ENCODE measurements at regions not wholly inside any gene's neighbourhood (a gene's known extent, or its start where the extent isn't known, plus 50 kb on each side); places are given as distances from the start of the nearest gene placed in this dataset.
"Not testable (repeated sequence)": the region's sequence is repeated elsewhere in the genome, so short reads cannot be mapped to it uniquely, and the experiment has no call there.

- no peak overlapping the region for H3K4me3 ChIP-seq (ENCODE audit: low read length)
- no peak for DNase-seq (ENCODE audit: low read depth)
- no peak for TF ChIP-seq CTCF (conservative IDR thresholded peaks at IDR 0.05; ENCODE audit: low read depth, low read length)
Observed at GRCh38 chr6:159541296-159541695, 151.7 kb downstream of the SOD2 start.

- no peak for TF ChIP-seq CTCF (conservative IDR thresholded peaks at IDR 0.05; ENCODE audit: low read depth, low read length)
- no peak for DNase-seq (ENCODE audit: low read depth)
- H3K4me3 ChIP-seq (ENCODE audit: low read length), result no peak overlapping the region
Observed at GRCh38 chr6:159540883-159541282, 152.2 kb downstream of the SOD2 start.

GRCh38 chr6:159540152-159540551 is 152.9 kb downstream of the SOD2 start:
- DNase-seq (ENCODE audit: low read depth), result no peak
- no peak overlapping the region for H3K4me3 ChIP-seq (ENCODE audit: low read length)
- peak; percentile 26 for TF ChIP-seq CTCF (conservative IDR thresholded peaks at IDR 0.05; ENCODE audit: low read depth, low read length)

- H3K4me3 ChIP-seq (ENCODE audit: low read length), result not testable (repeated sequence)
Observed at GRCh38 chr6:159538031-159538430, 155.0 kb downstream of the SOD2 start.

GRCh38 chr6:159535656-159536350 is 157.2 kb downstream of the SOD2 start:
- DNase-seq (ENCODE audit: low read depth), result no peak
- no peak for TF ChIP-seq CTCF (conservative IDR thresholded peaks at IDR 0.05; ENCODE audit: low read depth, low read length)
- H3K4me3 ChIP-seq (ENCODE audit: low read length), result no peak overlapping the region

More at GRCh38 chr6:159538031-159538430, 155.0 kb downstream of the SOD2 start:
- not testable (repeated sequence) for DNase-seq (ENCODE audit: low read depth)

GRCh38 chr6:159533568-159533967 is 159.5 kb downstream of the SOD2 start:
- TF ChIP-seq CTCF (conservative IDR thresholded peaks at IDR 0.05; ENCODE audit: low read depth, low read length), result no peak
- no peak overlapping the region for H3K4me3 ChIP-seq (ENCODE audit: low read length)
- no peak for DNase-seq (ENCODE audit: low read depth)

GRCh38 chr6:159533016-159533415 is 160.0 kb downstream of the SOD2 start:
- no peak for TF ChIP-seq CTCF (conservative IDR thresholded peaks at IDR 0.05; ENCODE audit: low read depth, low read length)

More at GRCh38 chr6:159533016-159533415, 160.0 kb downstream of the SOD2 start:
- no peak overlapping the region for H3K4me3 ChIP-seq (ENCODE audit: low read length)
- DNase-seq (ENCODE audit: low read depth), result no peak

Data from retinal pigment epithelial cell (primary cell).